ENCODE measurements at regions not wholly inside any gene's neighbourhood (a gene's known extent, or its start where the extent isn't known, plus 50 kb on each side); places are given as distances from the start of the nearest gene placed in this dataset.
"Not testable (repeated sequence)": the region's sequence is repeated elsewhere in the genome, so short reads cannot be mapped to it uniquely, and the experiment has no call there.

GRCh38 chr13:63218596-63218995 is 1802.9 kb upstream of the PCDH20 start:
- TF ChIP-seq, protein P1, sequence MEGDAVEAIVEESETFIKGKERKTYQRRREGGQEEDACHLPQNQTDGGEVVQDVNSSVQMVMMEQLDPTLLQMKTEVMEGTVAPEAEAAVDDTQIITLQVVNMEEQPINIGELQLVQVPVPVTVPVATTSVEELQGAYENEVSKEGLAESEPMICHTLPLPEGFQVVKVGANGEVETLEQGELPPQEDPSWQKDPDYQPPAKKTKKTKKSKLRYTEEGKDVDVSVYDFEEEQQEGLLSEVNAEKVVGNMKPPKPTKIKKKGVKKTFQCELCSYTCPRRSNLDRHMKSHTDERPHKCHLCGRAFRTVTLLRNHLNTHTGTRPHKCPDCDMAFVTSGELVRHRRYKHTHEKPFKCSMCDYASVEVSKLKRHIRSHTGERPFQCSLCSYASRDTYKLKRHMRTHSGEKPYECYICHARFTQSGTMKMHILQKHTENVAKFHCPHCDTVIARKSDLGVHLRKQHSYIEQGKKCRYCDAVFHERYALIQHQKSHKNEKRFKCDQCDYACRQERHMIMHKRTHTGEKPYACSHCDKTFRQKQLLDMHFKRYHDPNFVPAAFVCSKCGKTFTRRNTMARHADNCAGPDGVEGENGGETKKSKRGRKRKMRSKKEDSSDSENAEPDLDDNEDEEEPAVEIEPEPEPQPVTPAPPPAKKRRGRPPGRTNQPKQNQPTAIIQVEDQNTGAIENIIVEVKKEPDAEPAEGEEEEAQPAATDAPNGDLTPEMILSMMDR (IDR thresholded peaks at IDR 0.05 in 4 of 5, conservative IDR thresholded peaks at IDR 0.05 in 1 of 5): not testable (repeated sequence)
- TF ChIP-seq POLR2A (IDR thresholded peaks at IDR 0.05): not testable (repeated sequence)

All from gastrocnemius medialis (tissue), 4 donors.